ENCODE measurements at regions not wholly inside any gene's neighbourhood (a gene's known extent, or its start where the extent isn't known, plus 50 kb on each side); places are given as distances from the start of the nearest gene placed in this dataset.

- DNase-seq = no peak
These were observed 281.8 kb downstream of the MTRR start for GRCh38 chr5:8150791-8151190.

GRCh38 chr5:8156706-8157105 lies 287.8 kb downstream of the MTRR start:
- no peak for DNase-seq

- no peak for DNase-seq
These were observed 288.4 kb downstream of the MTRR start for GRCh38 chr5:8157320-8157822.

GRCh38 chr5:8176101-8176693 lies 307.2 kb downstream of the MTRR start:
- no peak for DNase-seq

- DNase-seq = no peak
These were observed 315.6 kb downstream of the MTRR start for GRCh38 chr5:8184455-8185063.

- no peak for DNase-seq
These were observed 316.9 kb downstream of the MTRR start for GRCh38 chr5:8185852-8186251.

GRCh38 chr5:8188874-8189565 lies 320.1 kb downstream of the MTRR start:
- no peak for DNase-seq

GRCh38 chr5:8192840-8193239 lies 323.9 kb downstream of the MTRR start:
- DNase-seq = no peak

GRCh38 chr5:8196061-8196460 lies 327.1 kb downstream of the MTRR start:
- DNase-seq = no peak

- no peak for DNase-seq
These were observed 339.4 kb downstream of the MTRR start for GRCh38 chr5:8208307-8208706.

GRCh38 chr5:8209500-8209899 lies 340.6 kb downstream of the MTRR start:
- no peak for DNase-seq

GRCh38 chr5:8213701-8214240 lies 344.8 kb downstream of the MTRR start:
- no peak for DNase-seq

- DNase-seq = no peak
These were observed 348.0 kb downstream of the MTRR start for GRCh38 chr5:8216921-8217320.

- DNase-seq = no peak
These were observed 357.2 kb downstream of the MTRR start for GRCh38 chr5:8226148-8226547.

GRCh38 chr5:8227112-8227511 lies 358.2 kb downstream of the MTRR start:
- no peak for DNase-seq

GRCh38 chr5:8229551-8229950 lies 360.6 kb downstream of the MTRR start:
- DNase-seq = no peak

GRCh38 chr5:8230868-8231267 lies 361.9 kb downstream of the MTRR start:
- no peak for DNase-seq

- DNase-seq = no peak
These were observed 364.5 kb downstream of the MTRR start for GRCh38 chr5:8233479-8233878.

- DNase-seq = no peak
These were observed 365.3 kb downstream of the MTRR start for GRCh38 chr5:8234179-8234770.

GRCh38 chr5:8238080-8238479 lies 369.1 kb downstream of the MTRR start:
- DNase-seq = no peak

- DNase-seq = no peak
These were observed 370.2 kb downstream of the MTRR start for GRCh38 chr5:8239198-8239597.

- DNase-seq = no peak
These were observed 370.7 kb downstream of the MTRR start for GRCh38 chr5:8239646-8240045.

- DNase-seq = no peak
These were observed 372.1 kb downstream of the MTRR start for GRCh38 chr5:8241076-8241475.

- DNase-seq = no peak
These were observed 372.6 kb downstream of the MTRR start for GRCh38 chr5:8241558-8241957.

Data from SIG-M5 (cell line).